Omental fat pad (tissue), 3 donors: ENCODE measurements at regions not wholly inside any gene's neighbourhood (a gene's known extent, or its start where the extent isn't known, plus 50 kb on each side); places are given as distances from the start of the nearest gene placed in this dataset.

ENCODE experiments used
- ATAC-seq: fragments of 150-250 bp; one replicate; pipeline ENCODE4 v1.9.1; 2016; ENCODE audit warnings: mild to moderate bottlenecking, moderate library complexity; ENCODE audit not compliant: low FRiP score
- DNase-seq: peaks from one replicate; pipeline ENCODE4 v3.0.0-alpha.2; 2019; ENCODE audit warnings: low spot score
- CTCF ChIP-seq, 3 donors: fragments of 450-650 bp; IDR thresholded peaks; one replicate each; pipeline ENCODE4 v1.5.1; 2016 to 2017; ENCODE audit warnings: antibody characterized with exemption in 3 of 3, mild to moderate bottlenecking in 3 of 3, moderate library complexity in 2 of 3

- DNase-seq (no peak), ATAC-seq (peak; percentile 39)
- TF ChIP-seq CTCF (IDR thresholded peaks at IDR 0.05), result no peak
Observed at GRCh38 chr22:33221568-33221967, 163.4 kb upstream of the SYN3 start.

GRCh38 chr22:33220476-33221080 is 162.4 kb upstream of the SYN3 start:
- ATAC-seq (no peak), DNase-seq (no peak)
- no peak for TF ChIP-seq CTCF (IDR thresholded peaks at IDR 0.05)

- no peak for TF ChIP-seq CTCF (IDR thresholded peaks at IDR 0.05)
- ATAC-seq (no peak), DNase-seq (no peak)
Observed at GRCh38 chr22:33219648-33220384, 161.6 kb upstream of the SYN3 start.

- DNase-seq (no peak), ATAC-seq (no peak)
- no peak for TF ChIP-seq CTCF (IDR thresholded peaks at IDR 0.05)
Observed at GRCh38 chr22:33213383-33214075, 155.3 kb upstream of the SYN3 start.

- TF ChIP-seq CTCF (IDR thresholded peaks at IDR 0.05), result no peak
- ATAC-seq, result no peak
- no peak for DNase-seq
Observed at GRCh38 chr22:33209930-33210784, 152.0 kb upstream of the SYN3 start.

- ATAC-seq, result no peak
- no peak for TF ChIP-seq CTCF (IDR thresholded peaks at IDR 0.05)
Observed at GRCh38 chr22:33204408-33204807, 146.2 kb upstream of the SYN3 start.

More at GRCh38 chr22:33204408-33204807, 146.2 kb upstream of the SYN3 start:
- DNase-seq, result no peak
